Keratinocyte (primary cell): ENCODE measurements at regions not wholly inside any gene's neighbourhood (a gene's known extent, or its start where the extent isn't known, plus 50 kb on each side); places are given as distances from the start of the nearest gene placed in this dataset.

Experiments used
- DNase-seq: peaks from one replicate; pipeline ENCODE4 v3.0.0-alpha.2; 2011; ENCODE audit warnings: low read depth, missing footprints, low spot score
- FAIRE-seq: peaks from 2 replicates; lab custom pipeline; 2011; peaks lifted over from hg19 to GRCh38; lab: Jason Lieb, UNC
- H2AFZ ChIP-seq: 2 replicates; pipeline ENCODE4 v1.6.0; 2012; ENCODE audit warnings: low read length, control low read depth, inconsistent platforms; ENCODE audit not compliant: control insufficient read depth
- H3K27ac ChIP-seq: 2 replicates; pipeline ENCODE4 v1.5.1; 2011; ENCODE audit warnings: low read length; ENCODE audit not compliant: control insufficient read depth, insufficient read depth
- H3K27me3 ChIP-seq: 3 replicates; pipeline ENCODE4 v1.6.0; 2011; ENCODE audit warnings: low read length; ENCODE audit not compliant: control insufficient read depth, insufficient read depth; ENCODE audit errors: extremely low read depth
- H3K36me3 ChIP-seq, 2 experiments: 2 replicates in 1 of 2; 3 replicates in 1 of 2; pipeline ENCODE4 v1.5.1; 2011; ENCODE audit warnings: low read length in 2 of 2, mild to moderate bottlenecking in 1 of 2; ENCODE audit not compliant: control insufficient read depth in 2 of 2, insufficient read depth in 2 of 2; ENCODE audit errors: extremely low read depth in 1 of 2
- H3K4me1 ChIP-seq: 3 replicates; pipeline ENCODE4 v1.5.1; 2011; ENCODE audit warnings: low read length; ENCODE audit not compliant: control insufficient read depth, insufficient read depth; ENCODE audit errors: extremely low read depth
- H3K4me2 ChIP-seq: 3 replicates; pipeline ENCODE4 v1.6.0; 2011; ENCODE audit warnings: low read depth, low read length; ENCODE audit not compliant: control insufficient read depth, insufficient read depth; ENCODE audit errors: extremely low read depth
- H3K4me3 ChIP-seq, 3 experiments: fragments of 200-600 bp in 1 of 3; sonication (generic) in 1 of 3; 2 replicates in 2 of 3; 3 replicates in 1 of 3; pipeline ENCODE4 v1.5.1; 2011 to 2016; ENCODE audit warnings: low read length in 3 of 3, mild to moderate bottlenecking in 3 of 3, control low read depth in 2 of 3, inconsistent platforms in 1 of 3, low read depth in 1 of 3, mixed read lengths in 1 of 3, mixed run types in 1 of 3, moderate library complexity in 1 of 3; ENCODE audit not compliant: control insufficient read depth in 2 of 3, insufficient read depth in 2 of 3; ENCODE audit errors: extremely low read depth in 1 of 3
- H3K79me2 ChIP-seq: 2 replicates; pipeline ENCODE4 v1.6.0; 2012; ENCODE audit warnings: low read length; ENCODE audit not compliant: control insufficient read depth, insufficient read depth
- H3K9ac ChIP-seq: 3 replicates; pipeline ENCODE4 v1.6.0; 2011; ENCODE audit warnings: low read length; ENCODE audit not compliant: control insufficient read depth, insufficient read depth; ENCODE audit errors: extremely low read depth
- H3K9me1 ChIP-seq: 3 replicates; pipeline ENCODE4 v1.6.0; 2011; ENCODE audit warnings: low read length; ENCODE audit not compliant: control insufficient read depth, insufficient read depth; ENCODE audit errors: extremely low read depth
- H3K9me3 ChIP-seq: 2 replicates; pipeline ENCODE4 v1.5.1; 2012; ENCODE audit warnings: low read depth, low read length; ENCODE audit not compliant: control insufficient read depth
- H4K20me1 ChIP-seq: 3 replicates; pipeline ENCODE4 v1.6.0; 2011; ENCODE audit warnings: low read length; ENCODE audit not compliant: control insufficient read depth, insufficient read depth; ENCODE audit errors: extremely low read depth
- CTCF ChIP-seq, 3 experiments: IDR thresholded peaks in 1 of 3; conservative IDR thresholded peaks in 1 of 3; optimal IDR thresholded peaks in 1 of 3; 2 replicates in 2 of 3; 3 replicates in 1 of 3; pipeline versions ENCODE3 to v1.5.1; 2011; ENCODE audit warnings: low read length in 3 of 3, mild to moderate bottlenecking in 3 of 3, moderate library complexity in 2 of 3, control low read depth in 1 of 3, inconsistent platforms in 1 of 3; ENCODE audit not compliant: insufficient read depth in 2 of 3; ENCODE audit errors: extremely low read depth in 1 of 3
- EZH2 ChIP-seq: IDR thresholded peaks from one replicate; pipeline ENCODE4 v1.6.1; 2012; ENCODE audit warnings: inconsistent platforms, mild to moderate bottlenecking, low read length, moderate library complexity
- dilution Hi-C: fragments of 300-500 bp; cut with MboI; formaldehyde crosslinking; loops from one replicate; pipeline ENCODE4 v1.7.0; 2020; ENCODE audit warnings: low sequenced_read_pairs; ENCODE audit not compliant: extremely low pct_ligation_motif_present

- Histone ChIP-seq H3K4me3 (no peak overlapping the region), H3K9me3 (no peaks in the 10 kb centered on the region), H3K9me1 (no peaks in the 10 kb centered on the region), H3K27ac (no peak overlapping the region), H3K36me3 (no peaks in the 10 kb centered on the region), H3K27me3 (no peaks in the 10 kb centered on the region), H3K4me1 (no peaks in the 10 kb centered on the region), H3K79me2 (no peaks in the 10 kb centered on the region), H3K4me2 (no peak overlapping the region), H2AFZ (no peak overlapping the region), H4K20me1 (no peaks in the 10 kb centered on the region), H3K9ac (no peak overlapping the region)
- TF ChIP-seq CTCF (optimal IDR thresholded peaks at IDR 0.05 in 1 of 3, IDR thresholded peaks at IDR 0.05 in 1 of 3, conservative IDR thresholded peaks at IDR 0.05 in 1 of 3; ENCODE audit: extremely low read depth in 1 of 3, insufficient read depth in 2 of 3, low read length in 3 of 3): no peak
- TF ChIP-seq EZH2: no peak
- dilution Hi-C loops: no loop called here
- no peak for DNase-seq
- FAIRE-seq: no peak
These were observed 135.1 kb upstream of the SEMA6D start for GRCh38 chr15:47582233-47582632.

DNA sequence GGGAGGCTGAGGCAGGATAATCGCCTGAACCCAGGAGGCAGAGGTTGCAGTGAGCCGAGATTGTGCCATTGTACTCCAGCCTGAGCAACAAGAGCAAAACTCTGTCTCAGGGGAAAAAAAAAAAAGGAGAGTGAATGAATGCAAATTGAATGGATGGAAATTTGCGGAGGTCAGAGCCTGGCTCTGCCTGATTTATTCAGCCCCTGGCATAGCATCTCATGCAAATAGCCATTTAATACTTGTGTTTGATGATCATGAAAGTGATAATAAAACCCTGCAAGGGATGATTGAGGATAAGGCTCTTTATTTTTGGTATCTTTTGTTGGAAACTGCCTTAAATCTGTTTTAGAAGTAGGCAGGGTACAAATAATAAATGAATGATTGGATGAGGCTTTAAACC, 133.0 kb upstream of the SEMA6D start:
- H2AFZ ChIP-seq: no peak overlapping the region
- H3K4me1 ChIP-seq: no peaks in the 10 kb centered on the region
- dilution Hi-C loops: no loop called here
- no peaks in the 10 kb centered on the region for H3K79me2 ChIP-seq
- no peak overlapping the region for H3K4me3 ChIP-seq
- DNase-seq: no peak
- no peak overlapping the region for H3K9ac ChIP-seq
- no peaks in the 10 kb centered on the region for H3K9me3 ChIP-seq
- no peak for TF ChIP-seq EZH2
- TF ChIP-seq CTCF (optimal IDR thresholded peaks at IDR 0.05 in 1 of 3, IDR thresholded peaks at IDR 0.05 in 1 of 3, conservative IDR thresholded peaks at IDR 0.05 in 1 of 3; ENCODE audit: extremely low read depth in 1 of 3, insufficient read depth in 2 of 3, low read length in 3 of 3): no peak
- no peak overlapping the region for H3K4me2 ChIP-seq
- no peaks in the 10 kb centered on the region for H3K27me3 ChIP-seq
- no peaks in the 10 kb centered on the region for H3K9me1 ChIP-seq
- no peak overlapping the region for H3K27ac ChIP-seq
- no peaks in the 10 kb centered on the region for H3K36me3 ChIP-seq
- no peaks in the 10 kb centered on the region for H4K20me1 ChIP-seq
- no peak for FAIRE-seq
